GM12878 (cell line): ENCODE measurements at regions not wholly inside any gene's neighbourhood (a gene's known extent, or its start where the extent isn't known, plus 50 kb on each side); places are given as distances from the start of the nearest gene placed in this dataset.

ENCODE experiments used
- ATAC-seq: fragments of 200-7000 bp; cut with Tn5 transposase; 3 replicates; pipeline ENCODE4 v1.9.1; 2020; ENCODE audit warnings: mild to moderate bottlenecking, moderate library complexity
- BruUV-seq: library from RNA; stranded (reverse); fragments of 400-500 nt; replicated peaks from 2 replicates; lab custom pipeline; 2021; lab: Mats Ljungman, UMichigan
- CTCF ChIA-PET: fragments of 300-600 bp; sonication (Branson Sonifier 250); formaldehyde crosslinking; extraction: SDS; loops from one replicate; lab custom pipeline; 2021; ENCODE audit warnings: inconsistent platforms; lab: Yijun Ruan, JAX
- POLR2A ChIA-PET: fragments of 350-600 bp; formaldehyde crosslinking; extraction: SDS; loops from one replicate; lab custom pipeline; 2021; ENCODE audit warnings: inconsistent platforms; lab: Charles Lee
- RAD21 ChIA-PET: fragments of 300-600 bp; sonication (Branson Sonifier 250); formaldehyde crosslinking; loops from one replicate; lab custom pipeline; 2023; ENCODE audit warnings: antibody characterized with exemption; ENCODE audit not compliant: unreplicated experiment; lab: Charles Lee
- SMC1A ChIA-PET: fragments of 300-600 bp; sonication (Branson Sonifier 250); formaldehyde crosslinking; loops from one replicate; lab custom pipeline; 2023; ENCODE audit not compliant: unreplicated experiment, uncharacterized antibody; lab: Charles Lee
- DNase-seq: peaks from one replicate; pipeline ENCODE4 v3.0.0-alpha.2; 2011; ENCODE audit warnings: low read depth, low spot score
- FAIRE-seq: peaks from 3 replicates; lab custom pipeline; 2011; peaks lifted over from hg19 to GRCh38; lab: Jason Lieb, UNC
- H2AFZ ChIP-seq: 2 replicates; pipeline ENCODE4 v1.6.0; 2011; ENCODE audit warnings: low read depth, low read length, control low read depth; ENCODE audit not compliant: control insufficient read depth
- H3K27ac ChIP-seq: 2 replicates; pipeline ENCODE4 v1.5.1; 2011; ENCODE audit warnings: control low read depth; ENCODE audit not compliant: control insufficient read depth, insufficient read depth
- H3K27me3 ChIP-seq, 2 experiments: replicated peaks in 1 of 2; 2 replicates each; pipeline versions ENCODE4 v1.6.0 to v1.6.1; 2011; ENCODE audit warnings: low read length in 1 of 2; ENCODE audit not compliant: control insufficient read depth in 2 of 2, insufficient read depth in 2 of 2
- H3K36me3 ChIP-seq, 2 experiments: 2 replicates each; pipeline ENCODE4 v1.5.1; 2011; ENCODE audit warnings: low read length in 1 of 2; ENCODE audit not compliant: control insufficient read depth in 2 of 2, insufficient read depth in 2 of 2
- H3K4me1 ChIP-seq: 2 replicates; pipeline ENCODE4 v1.6.1; 2011; ENCODE audit warnings: mild to moderate bottlenecking, low read length, moderate library complexity, mixed read lengths; ENCODE audit not compliant: control insufficient read depth, insufficient read depth
- H3K4me2 ChIP-seq: 2 replicates; pipeline ENCODE4 v1.6.0; 2011; ENCODE audit warnings: control low read depth; ENCODE audit not compliant: control insufficient read depth, insufficient read depth
- H3K4me3 ChIP-seq: fragments of 200-600 bp; sonication (generic); 2 replicates; pipeline ENCODE4 v1.5.1; 2016
- H3K79me2 ChIP-seq: 2 replicates; pipeline ENCODE4 v1.6.0; 2011; ENCODE audit warnings: low read length; ENCODE audit not compliant: control insufficient read depth, insufficient read depth
- H3K9ac ChIP-seq: 2 replicates; pipeline ENCODE4 v1.8.0; 2011; ENCODE audit warnings: low read length, control low read depth, mixed read lengths; ENCODE audit not compliant: control insufficient read depth, insufficient read depth
- H3K9me3 ChIP-seq: replicated peaks from 3 replicates; pipeline ENCODE4 v1.5.1; 2011; ENCODE audit warnings: mild to moderate bottlenecking, low read length; ENCODE audit not compliant: control insufficient read depth, insufficient read depth
- H4K20me1 ChIP-seq: 2 replicates; pipeline ENCODE4 v1.6.0; 2011; ENCODE audit not compliant: control insufficient read depth, insufficient read depth
- BCL3 ChIP-seq: IDR thresholded peaks from 2 replicates; pipeline ENCODE4 v1.6.1; 2011; ENCODE audit warnings: borderline replicate concordance, low read depth, mild to moderate bottlenecking, moderate library complexity, low read length; ENCODE audit not compliant: insufficient read depth, poor library complexity, severe bottlenecking
- BCLAF1 ChIP-seq: fragments of 450-650 bp; IDR thresholded peaks from 2 replicates; pipeline ENCODE4 v1.6.1; 2017; ENCODE audit warnings: antibody characterized with exemption, mild to moderate bottlenecking, moderate library complexity
- GABPA ChIP-seq: IDR thresholded peaks from 2 replicates; pipeline ENCODE4 v1.6.1; 2014; ENCODE audit warnings: antibody characterized with exemption, low read depth, mild to moderate bottlenecking, inconsistent platforms
- SIX5 ChIP-seq: IDR thresholded peaks from 2 replicates; pipeline ENCODE4 v1.6.1; 2011; ENCODE audit warnings: mild to moderate bottlenecking, low read depth, low read length, moderate library complexity; ENCODE audit not compliant: severe bottlenecking
- ZBED1 ChIP-seq: IDR thresholded peaks from 2 replicates; pipeline ENCODE4 v1.6.1; 2016; ENCODE audit warnings: borderline replicate concordance
- ZBTB33 ChIP-seq: fragments of 450-650 bp; IDR thresholded peaks from 2 replicates; pipeline ENCODE4 v1.6.1; 2017; ENCODE audit warnings: mild to moderate bottlenecking
- ZNF622 ChIP-seq: fragments of 450-650 bp; IDR thresholded peaks from 2 replicates; pipeline ENCODE4 v1.6.1; 2017; ENCODE audit warnings: mild to moderate bottlenecking, inconsistent platforms
- WGBS: methylation state at CpG from one replicate; pipeline ENCODE4 v1.1.6; 2016; ENCODE audit warnings: low lambda C conversion rate; ENCODE audit not compliant: insufficient replicate concordance, insufficient coverage; ENCODE audit errors: missing lambda C conversion rate; 5-methylcytosine and 5-hydroxymethylcytosine counted together
- in situ Hi-C: fragments of 300-500 bp; cut with MboI; formaldehyde crosslinking; loops from 9 replicates; pipeline ENCODE4 v1.14.3; 2018; ENCODE audit warnings: mixed read lengths
- intact Hi-C: fragments of 100-400 bp; cut with micrococcal nuclease; formaldehyde crosslinking; loops from one replicate; pipeline ENCODE4 v1.14.2; 2022; ENCODE audit not compliant: unreplicated experiment
- TF ChIP-seq, protein P1 (sequence below): IDR thresholded peaks from 2 replicates; pipeline ENCODE4 v1.6.1; 2011; ENCODE audit warnings: mild to moderate bottlenecking, low read depth, low read length, moderate library complexity; ENCODE audit not compliant: insufficient replicate concordance
- TF ChIP-seq, protein P2 (sequence below): IDR thresholded peaks from 2 replicates; pipeline ENCODE4 v1.6.1; 2011; ENCODE audit warnings: borderline replicate concordance, low read depth, mild to moderate bottlenecking, moderate library complexity, mixed read lengths, low read length; ENCODE audit not compliant: insufficient read depth; ENCODE audit errors: extremely low read length
- TF ChIP-seq, protein P3 (sequence below): fragments of 450-650 bp; formaldehyde crosslinking; IDR thresholded peaks from 2 replicates; pipeline ENCODE4 v1.5.0; 2022; ENCODE audit warnings: mild to moderate bottlenecking, missing genetic modification characterization

- TF ChIP-seq BCL3 (no peak), ZBED1 (no peak), ZBTB33 (no peak), GABPA (no peak)
- TF ChIP-seq, protein P1, sequence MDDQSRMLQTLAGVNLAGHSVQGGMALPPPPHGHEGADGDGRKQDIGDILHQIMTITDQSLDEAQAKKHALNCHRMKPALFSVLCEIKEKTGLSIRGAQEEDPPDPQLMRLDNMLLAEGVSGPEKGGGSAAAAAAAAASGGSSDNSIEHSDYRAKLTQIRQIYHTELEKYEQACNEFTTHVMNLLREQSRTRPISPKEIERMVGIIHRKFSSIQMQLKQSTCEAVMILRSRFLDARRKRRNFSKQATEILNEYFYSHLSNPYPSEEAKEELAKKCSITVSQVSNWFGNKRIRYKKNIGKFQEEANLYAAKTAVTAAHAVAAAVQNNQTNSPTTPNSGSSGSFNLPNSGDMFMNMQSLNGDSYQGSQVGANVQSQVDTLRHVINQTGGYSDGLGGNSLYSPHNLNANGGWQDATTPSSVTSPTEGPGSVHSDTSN, result no peak
- TF ChIP-seq, protein P2, sequence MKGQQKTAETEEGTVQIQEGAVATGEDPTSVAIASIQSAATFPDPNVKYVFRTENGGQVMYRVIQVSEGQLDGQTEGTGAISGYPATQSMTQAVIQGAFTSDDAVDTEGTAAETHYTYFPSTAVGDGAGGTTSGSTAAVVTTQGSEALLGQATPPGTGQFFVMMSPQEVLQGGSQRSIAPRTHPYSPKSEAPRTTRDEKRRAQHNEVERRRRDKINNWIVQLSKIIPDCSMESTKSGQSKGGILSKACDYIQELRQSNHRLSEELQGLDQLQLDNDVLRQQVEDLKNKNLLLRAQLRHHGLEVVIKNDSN, result no peak
Observed at GRCh38 chr6:141938664-141939063, 194.1 kb upstream of the GJE1 start (continued).

- Histone ChIP-seq H3K9me3 (no peaks in the 10 kb centered on the region), H3K79me2 (no peaks in the 10 kb centered on the region), H4K20me1 (no peaks in the 10 kb centered on the region), H3K36me3 (no peaks in the 10 kb centered on the region), H2AFZ (no peak overlapping the region), H3K27ac (no peak overlapping the region), H3K4me2 (no peak overlapping the region), H3K4me3 (no peak overlapping the region), H3K4me1 (no peaks in the 10 kb centered on the region), H3K27me3 (no peaks in the 10 kb centered on the region), H3K9ac (no peak overlapping the region)
- in situ Hi-C loops (no loop called here), intact Hi-C loops (no loop called here)
- POLR2A ChIA-PET, result no interaction called here
- CTCF ChIA-PET, result no interaction called here
- no peak for FAIRE-seq
- ATAC-seq, result no peak
- SMC1A ChIA-PET, result no interaction called here
- no TSS peak for BruUV-seq
- no peak for DNase-seq
- 44% methylated on average over 3 of the region's 3 CpGs for WGBS
- RAD21 ChIA-PET, result no interaction called here
- TF ChIP-seq ZNF622, result no peak
- TF ChIP-seq SIX5, result no peak
- TF ChIP-seq, protein P3, sequence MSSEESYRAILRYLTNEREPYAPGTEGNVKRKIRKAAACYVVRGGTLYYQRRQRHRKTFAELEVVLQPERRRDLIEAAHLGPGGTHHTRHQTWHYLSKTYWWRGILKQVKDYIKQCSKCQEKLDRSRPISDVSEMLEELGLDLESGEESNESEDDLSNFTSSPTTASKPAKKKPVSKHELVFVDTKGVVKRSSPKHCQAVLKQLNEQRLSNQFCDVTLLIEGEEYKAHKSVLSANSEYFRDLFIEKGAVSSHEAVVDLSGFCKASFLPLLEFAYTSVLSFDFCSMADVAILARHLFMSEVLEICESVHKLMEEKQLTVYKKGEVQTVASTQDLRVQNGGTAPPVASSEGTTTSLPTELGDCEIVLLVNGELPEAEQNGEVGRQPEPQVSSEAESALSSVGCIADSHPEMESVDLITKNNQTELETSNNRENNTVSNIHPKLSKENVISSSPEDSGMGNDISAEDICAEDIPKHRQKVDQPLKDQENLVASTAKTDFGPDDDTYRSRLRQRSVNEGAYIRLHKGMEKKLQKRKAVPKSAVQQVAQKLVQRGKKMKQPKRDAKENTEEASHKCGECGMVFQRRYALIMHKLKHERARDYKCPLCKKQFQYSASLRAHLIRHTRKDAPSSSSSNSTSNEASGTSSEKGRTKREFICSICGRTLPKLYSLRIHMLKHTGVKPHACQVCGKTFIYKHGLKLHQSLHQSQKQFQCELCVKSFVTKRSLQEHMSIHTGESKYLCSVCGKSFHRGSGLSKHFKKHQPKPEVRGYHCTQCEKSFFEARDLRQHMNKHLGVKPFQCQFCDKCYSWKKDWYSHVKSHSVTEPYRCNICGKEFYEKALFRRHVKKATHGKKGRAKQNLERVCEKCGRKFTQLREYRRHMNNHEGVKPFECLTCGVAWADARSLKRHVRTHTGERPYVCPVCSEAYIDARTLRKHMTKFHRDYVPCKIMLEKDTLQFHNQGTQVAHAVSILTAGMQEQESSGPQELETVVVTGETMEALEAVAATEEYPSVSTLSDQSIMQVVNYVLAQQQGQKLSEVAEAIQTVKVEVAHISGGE (CRISPR knock-in tag), result no peak
- no peak for TF ChIP-seq BCLAF1
Observed at GRCh38 chr6:141932685-141933084, 200.0 kb upstream of the GJE1 start.
